HG03139 (cell line): ENCODE measurements at regions not wholly inside any gene's neighbourhood (a gene's known extent, or its start where the extent isn't known, plus 50 kb on each side); places are given as distances from the start of the nearest gene placed in this dataset.
"Not testable (repeated sequence)": the region's sequence is repeated elsewhere in the genome, so short reads cannot be mapped to it uniquely, and the experiment has no call there.

Source experiments
- ATAC-seq: cut with Tn5 transposase; IDR thresholded peaks from one replicate; pipeline ENCODE4 v1.9.1; 2021; ENCODE audit not compliant: unreplicated experiment

- no peak for ATAC-seq
Observed at GRCh38 chr4:165814256-165815020, 58.6 kb upstream of the TLL1 start.

GRCh38 chr4:165819126-165819525 lies 53.9 kb upstream of the TLL1 start:
- ATAC-seq, result not testable (repeated sequence)
